ENCODE measurements at regions not wholly inside any gene's neighbourhood (a gene's known extent, or its start where the extent isn't known, plus 50 kb on each side); places are given as distances from the start of the nearest gene placed in this dataset.

DNA sequence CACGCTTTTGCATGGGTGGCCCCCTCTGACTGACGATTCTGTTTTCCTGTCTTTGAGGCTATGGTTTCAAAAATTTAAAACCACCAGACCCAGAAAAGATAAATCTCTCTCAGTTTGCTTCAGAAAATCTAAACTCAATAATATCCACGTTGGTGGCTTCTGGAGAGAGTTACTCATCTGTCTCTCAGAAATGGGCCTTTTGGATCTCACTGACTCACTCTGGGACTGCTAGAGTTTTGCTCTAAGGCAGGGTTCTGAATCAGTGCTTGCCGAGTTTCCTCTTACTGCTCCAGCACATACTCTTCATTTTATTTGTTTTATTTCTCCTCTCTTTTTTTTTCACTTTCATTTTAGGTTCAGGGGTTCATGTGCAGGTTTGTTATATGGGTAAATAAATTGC, 305.7 kb downstream of the BLID start:
- POLR2A ChIA-PET: no interaction called here
- BruUV-seq (replicated peaks): no TSS peak
- Histone ChIP-seq H3K9me3 (ENCODE audit: low read length) (0 out of 2 replicates have a peak, but pooled peaks cover 12% of the 10 kb centered on the region), H3K36me3 (ENCODE audit: insufficient read depth, low read length) (no peaks in the 10 kb centered on the region), H3K27ac (ENCODE audit: low read depth, low read length, poor library complexity, severe bottlenecking) (no peak overlapping the region), H2AFZ (ENCODE audit: low read length) (no peak overlapping the region), H3K4me2 (ENCODE audit: low read length) (no peak overlapping the region), H3K79me2 (ENCODE audit: insufficient read depth, low read depth, low read length) (no peaks in the 10 kb centered on the region), H4K20me1 (ENCODE audit: insufficient read depth, low read length) (no peaks in the 10 kb centered on the region), H3K4me1 (ENCODE audit: insufficient read depth, low read length, poor library complexity, severe bottlenecking) (no peaks in the 10 kb centered on the region), H3K4me3 (ENCODE audit: low read depth, low read length, poor library complexity, severe bottlenecking) (no peak overlapping the region), H3K9me2 (ENCODE audit: insufficient read depth, low read length) (no peaks in the 10 kb centered on the region)
- TF ChIP-seq, protein P1, sequence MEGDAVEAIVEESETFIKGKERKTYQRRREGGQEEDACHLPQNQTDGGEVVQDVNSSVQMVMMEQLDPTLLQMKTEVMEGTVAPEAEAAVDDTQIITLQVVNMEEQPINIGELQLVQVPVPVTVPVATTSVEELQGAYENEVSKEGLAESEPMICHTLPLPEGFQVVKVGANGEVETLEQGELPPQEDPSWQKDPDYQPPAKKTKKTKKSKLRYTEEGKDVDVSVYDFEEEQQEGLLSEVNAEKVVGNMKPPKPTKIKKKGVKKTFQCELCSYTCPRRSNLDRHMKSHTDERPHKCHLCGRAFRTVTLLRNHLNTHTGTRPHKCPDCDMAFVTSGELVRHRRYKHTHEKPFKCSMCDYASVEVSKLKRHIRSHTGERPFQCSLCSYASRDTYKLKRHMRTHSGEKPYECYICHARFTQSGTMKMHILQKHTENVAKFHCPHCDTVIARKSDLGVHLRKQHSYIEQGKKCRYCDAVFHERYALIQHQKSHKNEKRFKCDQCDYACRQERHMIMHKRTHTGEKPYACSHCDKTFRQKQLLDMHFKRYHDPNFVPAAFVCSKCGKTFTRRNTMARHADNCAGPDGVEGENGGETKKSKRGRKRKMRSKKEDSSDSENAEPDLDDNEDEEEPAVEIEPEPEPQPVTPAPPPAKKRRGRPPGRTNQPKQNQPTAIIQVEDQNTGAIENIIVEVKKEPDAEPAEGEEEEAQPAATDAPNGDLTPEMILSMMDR (conservative IDR thresholded peaks at IDR 0.05; ENCODE audit: low read length): no peak
- TF ChIP-seq EZH2phosphoT487 (IDR thresholded peaks at IDR 0.05; ENCODE audit: borderline replicate concordance, low read depth, low read length): no peak
- no peak for DNase-seq (ENCODE audit: low spot score)
- intact Hi-C loops (cut with micrococcal nuclease; ENCODE audit: unreplicated experiment): no loop called here
- CTCF ChIA-PET (ENCODE audit: unreplicated experiment): no interaction called here

- ChIA-PET POLR2A (interaction anchor here (0.6 kb wide), 1 partner anchor 606 kb away, joined by 4 read pairs; no protein-coding TSS in a partner anchor), CTCF (ENCODE audit: unreplicated experiment) (no interaction called here)
- BruUV-seq (replicated peaks): no TSS peak
- Histone ChIP-seq H2AFZ (ENCODE audit: low read length) (no peak overlapping the region), H3K4me1 (ENCODE audit: insufficient read depth, low read length, poor library complexity, severe bottlenecking) (no peaks in the 10 kb centered on the region), H3K4me3 (ENCODE audit: low read depth, low read length, poor library complexity, severe bottlenecking) (no peak overlapping the region), H3K9me3 (ENCODE audit: low read length) (0 out of 2 replicates have a peak, but pooled peaks cover 12% of the 10 kb centered on the region), H4K20me1 (ENCODE audit: insufficient read depth, low read length) (no peaks in the 10 kb centered on the region), H3K36me3 (ENCODE audit: insufficient read depth, low read length) (no peaks in the 10 kb centered on the region), H3K27ac (ENCODE audit: low read depth, low read length, poor library complexity, severe bottlenecking) (no peak overlapping the region), H3K9me2 (ENCODE audit: insufficient read depth, low read length) (no peaks in the 10 kb centered on the region), H3K79me2 (ENCODE audit: insufficient read depth, low read depth, low read length) (no peaks in the 10 kb centered on the region), H3K4me2 (ENCODE audit: low read length) (no peak overlapping the region)
- TF ChIP-seq EZH2phosphoT487 (IDR thresholded peaks at IDR 0.05; ENCODE audit: borderline replicate concordance, low read depth, low read length): no peak
- intact Hi-C loops (cut with micrococcal nuclease; ENCODE audit: unreplicated experiment): no loop called here
- DNase-seq (ENCODE audit: low spot score): no peak
Measured at GRCh38 chr11:121808096-121808495, 307.9 kb downstream of the BLID start.

DNA sequence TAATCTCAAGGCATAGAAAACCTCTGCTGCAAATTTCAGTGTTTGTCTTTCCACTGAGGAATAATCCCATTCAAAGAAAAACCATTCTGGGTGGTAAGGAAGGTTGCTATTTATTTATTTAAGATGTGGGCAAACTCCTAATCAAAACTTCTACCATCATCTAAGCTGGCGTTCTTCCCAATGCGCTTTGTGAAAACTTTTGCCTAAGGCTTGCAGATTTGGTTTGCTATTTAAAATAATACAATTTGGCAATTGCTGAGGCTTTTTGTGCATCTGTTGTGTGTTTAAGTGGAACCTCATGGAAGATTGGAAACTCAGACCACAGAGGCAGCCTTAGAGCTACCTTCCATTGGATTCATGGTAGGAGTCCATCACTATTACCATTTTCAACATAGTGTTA, 309.0 kb downstream of the BLID start:
- TF ChIP-seq, protein P1 (conservative IDR thresholded peaks at IDR 0.05; ENCODE audit: low read length): no peak
- TF ChIP-seq EZH2phosphoT487 (IDR thresholded peaks at IDR 0.05; ENCODE audit: borderline replicate concordance, low read depth, low read length): no peak
- 0 out of 2 replicates have a peak, but pooled peaks cover 2% of the 10 kb centered on the region for H3K9me3 ChIP-seq (ENCODE audit: low read length)
- H3K4me2 ChIP-seq (ENCODE audit: low read length): no peak overlapping the region
- no peak overlapping the region for H3K4me3 ChIP-seq (ENCODE audit: low read depth, low read length, poor library complexity, severe bottlenecking)
- intact Hi-C loops (cut with micrococcal nuclease; ENCODE audit: unreplicated experiment): no loop called here
- no TSS peak for BruUV-seq (replicated peaks)
- no peaks in the 10 kb centered on the region for H3K79me2 ChIP-seq (ENCODE audit: insufficient read depth, low read depth, low read length)
- H2AFZ ChIP-seq (ENCODE audit: low read length): no peak overlapping the region
- H3K9me2 ChIP-seq (ENCODE audit: insufficient read depth, low read length): no peaks in the 10 kb centered on the region
- ChIA-PET POLR2A (no interaction called here), CTCF (ENCODE audit: unreplicated experiment) (no interaction called here)
- H3K4me1 ChIP-seq (ENCODE audit: insufficient read depth, low read length, poor library complexity, severe bottlenecking): no peaks in the 10 kb centered on the region
- no peaks in the 10 kb centered on the region for H4K20me1 ChIP-seq (ENCODE audit: insufficient read depth, low read length)
- H3K36me3 ChIP-seq (ENCODE audit: insufficient read depth, low read length): no peaks in the 10 kb centered on the region
- no peak for DNase-seq (ENCODE audit: low spot score)
- no peak overlapping the region for H3K27ac ChIP-seq (ENCODE audit: low read depth, low read length, poor library complexity, severe bottlenecking)
